ENCODE measurements at regions not wholly inside any gene's neighbourhood (a gene's known extent, or its start where the extent isn't known, plus 50 kb on each side); places are given as distances from the start of the nearest gene placed in this dataset.

DNA sequence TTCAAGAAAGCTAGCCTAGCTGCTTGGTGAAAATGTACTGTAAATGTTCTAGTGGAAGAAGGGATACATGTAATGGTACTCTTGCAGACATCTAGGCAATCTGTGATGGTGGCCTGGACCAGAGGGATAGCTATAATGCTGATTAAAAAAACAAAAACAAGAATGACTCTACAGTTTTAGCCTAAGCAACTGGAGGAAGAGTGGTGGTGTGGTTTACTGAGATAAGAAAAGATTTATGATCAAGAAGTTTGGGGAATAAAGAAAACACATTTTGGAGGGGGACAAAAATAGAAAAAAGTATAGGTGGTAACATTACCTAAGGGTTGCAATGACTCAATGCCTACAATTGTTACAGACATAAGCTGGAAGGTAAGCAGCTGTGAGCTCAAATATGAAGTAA, 1080.7 kb upstream of the CELF4 start:
- TF ChIP-seq, protein P1, sequence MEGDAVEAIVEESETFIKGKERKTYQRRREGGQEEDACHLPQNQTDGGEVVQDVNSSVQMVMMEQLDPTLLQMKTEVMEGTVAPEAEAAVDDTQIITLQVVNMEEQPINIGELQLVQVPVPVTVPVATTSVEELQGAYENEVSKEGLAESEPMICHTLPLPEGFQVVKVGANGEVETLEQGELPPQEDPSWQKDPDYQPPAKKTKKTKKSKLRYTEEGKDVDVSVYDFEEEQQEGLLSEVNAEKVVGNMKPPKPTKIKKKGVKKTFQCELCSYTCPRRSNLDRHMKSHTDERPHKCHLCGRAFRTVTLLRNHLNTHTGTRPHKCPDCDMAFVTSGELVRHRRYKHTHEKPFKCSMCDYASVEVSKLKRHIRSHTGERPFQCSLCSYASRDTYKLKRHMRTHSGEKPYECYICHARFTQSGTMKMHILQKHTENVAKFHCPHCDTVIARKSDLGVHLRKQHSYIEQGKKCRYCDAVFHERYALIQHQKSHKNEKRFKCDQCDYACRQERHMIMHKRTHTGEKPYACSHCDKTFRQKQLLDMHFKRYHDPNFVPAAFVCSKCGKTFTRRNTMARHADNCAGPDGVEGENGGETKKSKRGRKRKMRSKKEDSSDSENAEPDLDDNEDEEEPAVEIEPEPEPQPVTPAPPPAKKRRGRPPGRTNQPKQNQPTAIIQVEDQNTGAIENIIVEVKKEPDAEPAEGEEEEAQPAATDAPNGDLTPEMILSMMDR (conservative IDR thresholded peaks at IDR 0.05; ENCODE audit: low read depth, low read length), result no peak
- TF ChIP-seq EZH2 (IDR thresholded peaks at IDR 0.05; ENCODE audit: low read length, unreplicated experiment), result no peak
- TF ChIP-seq EZH2phosphoT487 (IDR thresholded peaks at IDR 0.05; ENCODE audit: borderline replicate concordance, low read length), result no peak
